HG03342 (cell line): ENCODE measurements at regions not wholly inside any gene's neighbourhood (a gene's known extent, or its start where the extent isn't known, plus 50 kb on each side); places are given as distances from the start of the nearest gene placed in this dataset.

Experiments used
- ATAC-seq: cut with Tn5 transposase; IDR thresholded peaks from one replicate; pipeline ENCODE4 v1.9.1; 2021; ENCODE audit warnings: mild to moderate bottlenecking, moderate library complexity; ENCODE audit not compliant: unreplicated experiment

GRCh38 chr21:36627242-36627641, 71.7 kb upstream of the SIM2 start:
- no peak for ATAC-seq

- no peak for ATAC-seq
Measured at GRCh38 chr21:36628106-36628505, 70.8 kb upstream of the SIM2 start.

- no peak for ATAC-seq
Measured at GRCh38 chr21:36628761-36629460, 70.0 kb upstream of the SIM2 start.

GRCh38 chr21:36630485-36631206, 68.3 kb upstream of the SIM2 start:
- no peak for ATAC-seq

GRCh38 chr21:36636016-36636415, 62.9 kb upstream of the SIM2 start:
- no peak for ATAC-seq

GRCh38 chr21:36636439-36636838, 62.5 kb upstream of the SIM2 start:
- no peak for ATAC-seq

- no peak for ATAC-seq
Measured at GRCh38 chr21:36639769-36640168, 59.1 kb upstream of the SIM2 start.

- no peak for ATAC-seq
Measured at GRCh38 chr21:36640174-36640720, 58.7 kb upstream of the SIM2 start.

GRCh38 chr21:36640721-36641244, 58.1 kb upstream of the SIM2 start:
- no peak for ATAC-seq

- ATAC-seq: no peak
Measured at GRCh38 chr21:36641346-36641745, 57.6 kb upstream of the SIM2 start.

GRCh38 chr21:36641886-36642285, 57.0 kb upstream of the SIM2 start:
- no peak for ATAC-seq

GRCh38 chr21:36642777-36643176, 56.1 kb upstream of the SIM2 start:
- no peak for ATAC-seq

GRCh38 chr21:36643374-36644250, 55.3 kb upstream of the SIM2 start:
- no peak for ATAC-seq

GRCh38 chr21:36646011-36646410, 52.9 kb upstream of the SIM2 start:
- ATAC-seq: no peak

GRCh38 chr21:36646645-36647044, 52.3 kb upstream of the SIM2 start:
- no peak for ATAC-seq

GRCh38 chr21:36647279-36648093, 51.4 kb upstream of the SIM2 start:
- no peak for ATAC-seq
